Neural progenitor cell (in vitro differentiated cells): ENCODE measurements at regions not wholly inside any gene's neighbourhood (a gene's known extent, or its start where the extent isn't known, plus 50 kb on each side); places are given as distances from the start of the nearest gene placed in this dataset.

ENCODE experiments used
- EZH2 ChIP-seq: fragments of 200-600 bp; sonication (generic); IDR thresholded peaks from 2 replicates; pipeline ENCODE4 v1.6.1; 2017; ENCODE audit warnings: antibody characterized with exemption, mild to moderate bottlenecking, moderate library complexity
- EZH2phosphoT487 ChIP-seq: fragments of 200-600 bp; sonication (generic); IDR thresholded peaks from 2 replicates; pipeline ENCODE4 v1.6.1; 2017; ENCODE audit warnings: antibody characterized with exemption
- TF ChIP-seq, protein P1 (sequence below): fragments of 200-600 bp; sonication (generic); IDR thresholded peaks from 2 replicates; pipeline ENCODE4 v1.5.1; 2017; ENCODE audit warnings: antibody characterized with exemption, mild to moderate bottlenecking

DNA sequence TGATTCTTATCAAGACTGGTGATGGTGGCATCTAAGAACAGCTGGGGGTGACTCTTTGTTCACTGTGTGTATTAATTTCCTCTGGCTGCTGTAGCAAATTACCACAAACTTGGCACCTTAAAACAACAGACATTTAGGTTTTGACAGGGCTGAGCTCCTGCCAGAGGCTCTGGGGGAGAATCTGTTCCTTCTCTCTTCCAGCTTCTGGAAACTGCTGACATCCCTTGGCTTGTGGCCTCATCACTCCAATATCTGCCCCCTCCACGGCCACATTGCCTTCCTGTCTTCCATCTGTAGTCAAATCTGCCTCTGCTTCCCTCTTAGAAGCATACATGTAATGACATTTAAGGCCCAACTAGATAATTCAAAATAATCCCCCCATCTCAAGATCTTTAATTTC, 274.9 kb downstream of the PRL start:
- TF ChIP-seq EZH2 = no peak
- TF ChIP-seq, protein P1, sequence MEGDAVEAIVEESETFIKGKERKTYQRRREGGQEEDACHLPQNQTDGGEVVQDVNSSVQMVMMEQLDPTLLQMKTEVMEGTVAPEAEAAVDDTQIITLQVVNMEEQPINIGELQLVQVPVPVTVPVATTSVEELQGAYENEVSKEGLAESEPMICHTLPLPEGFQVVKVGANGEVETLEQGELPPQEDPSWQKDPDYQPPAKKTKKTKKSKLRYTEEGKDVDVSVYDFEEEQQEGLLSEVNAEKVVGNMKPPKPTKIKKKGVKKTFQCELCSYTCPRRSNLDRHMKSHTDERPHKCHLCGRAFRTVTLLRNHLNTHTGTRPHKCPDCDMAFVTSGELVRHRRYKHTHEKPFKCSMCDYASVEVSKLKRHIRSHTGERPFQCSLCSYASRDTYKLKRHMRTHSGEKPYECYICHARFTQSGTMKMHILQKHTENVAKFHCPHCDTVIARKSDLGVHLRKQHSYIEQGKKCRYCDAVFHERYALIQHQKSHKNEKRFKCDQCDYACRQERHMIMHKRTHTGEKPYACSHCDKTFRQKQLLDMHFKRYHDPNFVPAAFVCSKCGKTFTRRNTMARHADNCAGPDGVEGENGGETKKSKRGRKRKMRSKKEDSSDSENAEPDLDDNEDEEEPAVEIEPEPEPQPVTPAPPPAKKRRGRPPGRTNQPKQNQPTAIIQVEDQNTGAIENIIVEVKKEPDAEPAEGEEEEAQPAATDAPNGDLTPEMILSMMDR = no peak
- TF ChIP-seq EZH2phosphoT487 = no peak
